ENCODE measurements at regions not wholly inside any gene's neighbourhood (a gene's known extent, or its start where the extent isn't known, plus 50 kb on each side); places are given as distances from the start of the nearest gene placed in this dataset.

- DNase-seq, result no peak
These were observed 197.7 kb upstream of the GSE1 start for GRCh38 chr16:85415196-85416090.

- peak; percentile 69 for DNase-seq
These were observed 196.7 kb upstream of the GSE1 start for GRCh38 chr16:85416228-85417109.

DNA sequence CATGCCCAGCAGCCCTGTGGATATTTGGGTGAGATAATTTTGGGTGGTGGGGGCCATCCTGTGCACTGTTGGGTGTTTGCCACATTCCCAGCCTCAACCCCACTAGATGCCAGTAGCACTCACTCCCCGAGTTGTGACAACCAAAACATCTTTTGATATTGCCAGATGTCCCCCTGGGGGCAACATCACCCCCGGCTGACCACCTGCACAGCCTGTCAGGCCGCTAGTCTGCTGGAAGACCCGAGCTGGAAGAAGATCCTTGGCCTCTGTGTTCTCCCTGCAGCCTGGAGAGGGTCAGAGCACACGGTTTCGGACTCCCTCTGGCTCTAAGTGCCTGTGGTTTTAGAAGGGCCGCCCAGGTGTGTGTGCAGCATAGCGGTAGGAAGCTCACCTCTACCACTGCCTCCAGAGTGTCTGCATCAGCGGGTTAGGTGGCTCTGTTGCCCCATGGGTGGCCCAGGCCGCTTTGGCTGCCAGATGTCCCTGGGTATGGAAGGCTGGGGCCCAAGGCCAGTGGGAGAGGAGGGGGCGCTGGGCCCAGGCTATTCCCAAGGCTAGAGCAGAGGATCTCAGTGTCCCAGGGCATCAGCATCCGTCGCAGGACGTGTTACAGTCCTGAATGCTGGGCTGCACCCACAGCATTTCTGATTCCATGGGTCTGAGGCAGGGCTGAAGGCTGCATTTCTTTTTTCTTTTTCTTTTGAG, 195.8 kb upstream of the GSE1 start:
- no peak for DNase-seq

DNA sequence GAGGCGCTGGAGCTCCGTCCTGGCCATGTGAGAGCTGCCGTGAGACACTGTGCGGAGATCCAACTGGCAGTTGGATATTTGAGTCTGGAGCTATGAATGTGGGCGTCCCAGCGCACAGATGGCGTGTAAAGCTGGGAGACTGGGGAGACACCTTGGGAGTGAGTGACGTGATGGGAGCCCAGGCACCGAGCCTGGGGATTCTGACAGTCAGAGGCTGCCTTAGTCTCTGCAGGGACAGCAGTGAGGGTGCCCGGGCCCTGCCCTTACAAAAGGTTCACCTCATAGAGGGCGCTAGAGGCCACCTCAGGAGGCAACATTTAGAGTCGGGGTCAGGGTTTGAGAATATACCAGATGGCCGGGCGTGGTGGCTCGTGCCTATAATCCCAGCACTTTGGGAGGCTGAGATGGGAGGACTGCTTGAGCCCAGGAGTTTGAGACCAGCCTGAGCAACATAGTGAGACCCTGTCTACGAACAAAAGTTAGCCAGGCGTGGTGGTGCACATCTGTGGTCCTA, 194.1 kb upstream of the GSE1 start:
- no peak for DNase-seq

- DNase-seq, result no peak
These were observed 193.4 kb upstream of the GSE1 start for GRCh38 chr16:85419503-85420408.

DNA sequence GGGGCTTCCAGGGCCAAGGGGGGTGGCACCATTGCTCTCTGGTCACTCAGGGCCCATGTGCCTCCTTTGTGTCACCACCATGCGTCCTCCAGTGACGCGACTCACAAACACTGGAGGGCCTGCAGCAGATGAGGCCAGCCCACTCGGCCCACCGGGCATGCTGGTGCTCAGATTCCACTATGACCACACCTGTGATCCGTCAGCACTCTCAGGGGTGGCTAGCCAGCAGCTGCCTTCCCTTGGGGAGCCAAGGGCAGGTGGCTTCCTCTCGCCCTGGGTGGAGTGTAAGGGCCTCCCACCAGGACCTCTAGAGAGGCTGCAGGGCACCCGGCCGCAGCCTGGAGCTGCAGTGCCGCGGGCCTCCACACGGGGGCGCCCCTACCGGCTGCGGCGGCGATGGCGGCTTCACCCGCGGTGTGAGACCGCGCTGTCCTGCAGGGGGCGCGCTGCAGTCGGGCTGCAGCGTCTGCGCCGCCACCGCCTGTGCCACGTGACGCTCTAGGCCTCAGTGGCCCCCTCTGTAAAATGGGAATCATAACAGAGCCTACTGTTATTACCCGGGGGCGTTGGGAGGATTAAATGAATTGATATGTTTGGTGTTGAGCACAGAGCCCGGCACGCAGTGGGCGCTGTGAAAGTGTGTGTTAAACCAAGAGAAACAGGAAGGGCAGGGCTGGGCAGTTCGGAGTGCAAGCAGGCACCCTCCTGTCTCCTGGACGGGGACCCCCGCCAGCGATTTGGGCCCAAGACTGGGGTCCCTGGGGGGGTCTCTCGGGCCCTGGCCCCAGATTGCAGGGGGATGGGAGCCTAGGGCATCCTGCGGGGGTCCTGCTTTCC, 192.4 kb upstream of the GSE1 start:
- peak; percentile 76 for DNase-seq

GRCh38 chr16:85421338-85422195, 191.6 kb upstream of the GSE1 start:
- no peak for DNase-seq

DNA sequence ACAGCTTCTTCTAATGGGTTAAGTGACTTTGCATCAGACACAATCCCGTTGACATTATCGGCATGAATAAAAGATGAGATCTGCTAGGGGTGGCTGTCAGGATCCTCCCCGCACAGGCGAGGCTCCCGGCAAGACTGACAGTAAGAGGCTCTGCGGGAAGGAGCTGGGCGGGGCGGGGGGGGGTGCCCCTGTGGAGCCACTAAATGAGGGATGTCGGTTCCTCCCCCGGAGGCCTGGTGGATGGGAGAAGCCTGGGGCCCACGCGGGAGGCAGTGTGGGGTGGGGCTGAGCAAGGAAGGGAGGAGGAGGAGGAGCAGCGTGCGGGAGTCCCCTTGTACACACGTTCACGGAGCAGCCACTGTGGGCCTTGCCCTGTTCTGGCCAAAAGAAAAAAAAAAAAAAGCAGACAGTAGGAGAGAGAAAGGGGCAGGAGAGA, 190.9 kb upstream of the GSE1 start:
- no peak for DNase-seq

DNA sequence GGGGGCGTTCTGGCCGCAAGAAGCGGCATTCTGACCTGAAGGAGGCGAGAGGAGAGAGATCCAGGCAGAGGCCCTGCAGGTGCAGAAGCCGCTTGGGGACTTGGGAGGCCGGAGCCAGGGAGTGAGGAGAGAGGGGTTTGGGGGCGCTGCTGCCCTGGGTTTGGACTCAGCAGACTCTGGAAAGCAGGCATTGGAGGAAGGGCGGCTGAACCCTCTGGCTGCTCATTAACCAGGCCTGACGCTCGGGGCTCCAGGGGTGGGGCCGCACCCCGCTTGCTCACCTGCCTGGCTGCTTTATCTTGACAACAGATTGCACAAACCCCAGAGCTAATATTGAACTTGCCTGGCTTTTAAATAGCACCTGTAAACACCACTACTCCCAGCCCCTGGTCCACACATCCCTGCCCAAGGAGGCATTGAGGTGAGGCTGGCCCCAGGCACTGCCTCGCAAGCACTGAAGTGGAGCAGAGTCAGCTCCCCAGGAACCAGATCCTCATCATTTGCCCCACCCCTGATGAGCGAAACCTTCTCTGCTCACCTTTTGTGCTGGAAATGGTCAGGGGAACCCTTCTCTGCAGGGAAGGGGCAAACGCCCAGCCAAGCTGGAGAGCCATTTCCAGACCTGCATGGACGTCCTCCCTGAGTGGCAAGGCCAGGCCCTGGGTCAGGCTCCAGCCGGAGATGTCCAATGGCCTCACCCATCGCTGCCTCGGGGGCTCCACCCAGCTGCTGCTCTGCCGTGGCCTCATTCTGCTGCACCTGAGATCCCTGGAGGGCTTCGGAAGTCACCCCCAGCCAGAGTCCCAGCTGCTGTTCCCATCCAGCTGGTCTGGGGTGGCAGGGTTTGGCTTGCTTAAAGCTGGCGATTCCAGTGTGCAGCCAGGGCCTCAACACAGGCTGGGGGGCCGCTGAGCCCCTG, 190.2 kb upstream of the GSE1 start:
- DNase-seq, result no peak

DNA sequence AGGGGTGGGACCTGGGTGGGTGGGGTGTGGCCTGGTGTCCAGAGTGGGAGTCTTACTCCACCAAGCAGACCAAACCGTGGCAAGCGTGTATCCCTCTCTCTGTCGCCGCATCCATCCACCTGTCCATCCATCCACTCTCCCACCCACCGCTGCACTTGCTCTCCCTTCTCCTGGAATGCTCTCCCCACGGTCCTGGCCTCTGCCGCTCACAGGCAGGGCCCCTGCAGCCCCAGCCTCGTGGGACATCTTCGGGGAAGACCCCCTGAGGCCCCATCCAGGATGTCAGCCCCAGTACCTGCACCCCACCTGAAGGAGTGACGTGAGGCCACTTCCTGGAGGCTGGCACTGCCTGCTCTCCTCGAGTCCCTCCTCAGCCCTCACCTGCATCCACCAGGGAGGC, 189.5 kb upstream of the GSE1 start:
- no peak for DNase-seq

- DNase-seq, result no peak
These were observed 188.7 kb upstream of the GSE1 start for GRCh38 chr16:85424260-85425073.

GRCh38 chr16:85425074-85425662, 188.0 kb upstream of the GSE1 start:
- no peak for DNase-seq

DNA sequence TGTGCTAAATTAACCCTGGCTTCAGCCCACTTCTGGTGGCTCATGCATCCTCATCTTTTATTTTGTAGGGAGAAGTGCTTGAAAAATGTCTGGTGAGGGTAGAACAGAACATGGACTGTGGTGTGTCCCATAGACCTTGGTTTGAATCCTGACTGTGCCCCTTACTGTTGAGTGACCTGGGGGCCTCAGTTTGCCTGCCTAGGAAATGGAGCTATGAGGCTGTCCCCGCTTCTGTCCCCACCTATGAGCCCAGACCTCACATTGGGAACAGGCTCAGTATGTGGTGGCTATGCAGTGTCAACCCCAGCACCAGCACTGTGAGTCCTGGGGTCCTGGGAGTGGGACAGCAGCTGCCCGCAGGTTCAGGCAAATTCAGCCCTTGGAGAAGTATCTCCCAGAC, 186.3 kb upstream of the GSE1 start:
- DNase-seq, result no peak

DNA sequence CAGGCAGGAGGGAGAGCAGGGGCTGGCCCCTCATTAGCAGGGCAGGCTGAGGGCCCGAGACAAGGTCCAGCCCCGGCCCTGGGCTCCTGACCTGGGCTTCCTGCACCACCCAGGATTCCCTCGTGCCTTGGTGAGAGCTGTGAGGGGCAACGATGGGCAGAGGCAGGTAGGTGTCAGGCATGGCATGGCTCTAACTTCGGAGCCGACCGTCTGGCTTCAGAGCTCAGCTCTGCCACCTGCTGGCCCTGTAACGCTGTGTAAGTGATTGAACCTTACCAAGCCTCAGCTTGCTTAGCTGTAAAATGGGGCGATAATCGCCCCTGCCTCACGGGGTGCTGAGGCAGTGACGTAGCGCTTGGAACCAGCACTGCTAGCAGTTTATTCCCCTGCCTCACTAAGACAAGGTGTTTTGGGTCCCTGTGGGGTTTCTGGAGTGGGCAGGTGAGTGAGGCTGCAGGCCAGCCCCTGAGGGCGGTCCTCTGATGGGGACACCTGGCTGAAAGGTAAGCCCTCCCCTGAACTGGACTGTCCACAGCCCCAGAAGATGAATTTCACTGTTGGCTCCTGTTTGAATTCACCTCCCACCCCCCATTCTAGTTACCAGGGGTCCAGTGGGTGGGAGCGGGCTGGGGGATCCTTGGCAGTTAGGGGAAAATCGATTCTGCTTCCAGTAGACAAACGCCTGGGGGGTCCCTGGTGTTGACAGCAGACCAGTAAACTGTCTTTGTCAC, 184.8 kb upstream of the GSE1 start:
- peak; percentile 34 for DNase-seq

- DNase-seq, result no peak
These were observed 184.0 kb upstream of the GSE1 start for GRCh38 chr16:85428899-85429775.
